Peyer's patch (tissue), 4 donors: ENCODE measurements at regions not wholly inside any gene's neighbourhood (a gene's known extent, or its start where the extent isn't known, plus 50 kb on each side); places are given as distances from the start of the nearest gene placed in this dataset.

ENCODE experiments used
- CTCF ChIP-seq, 6 experiments: fragments of 450-650 bp in 4 of 6; fragments of 200-600 bp in 2 of 6; sonication (generic) in 1 of 6; IDR thresholded peaks; one replicate each; pipeline ENCODE4 v1.5.1; 2017 to 2019; ENCODE audit warnings: antibody characterized with exemption in 6 of 6, mild to moderate bottlenecking in 3 of 6, moderate library complexity in 1 of 6
- POLR2A ChIP-seq, 2 donors: fragments of 450-650 bp; IDR thresholded peaks; one replicate each; pipeline ENCODE4 v1.5.1; 2017; ENCODE audit warnings: antibody characterized with exemption in 2 of 2, mild to moderate bottlenecking in 2 of 2, moderate library complexity in 2 of 2

DNA sequence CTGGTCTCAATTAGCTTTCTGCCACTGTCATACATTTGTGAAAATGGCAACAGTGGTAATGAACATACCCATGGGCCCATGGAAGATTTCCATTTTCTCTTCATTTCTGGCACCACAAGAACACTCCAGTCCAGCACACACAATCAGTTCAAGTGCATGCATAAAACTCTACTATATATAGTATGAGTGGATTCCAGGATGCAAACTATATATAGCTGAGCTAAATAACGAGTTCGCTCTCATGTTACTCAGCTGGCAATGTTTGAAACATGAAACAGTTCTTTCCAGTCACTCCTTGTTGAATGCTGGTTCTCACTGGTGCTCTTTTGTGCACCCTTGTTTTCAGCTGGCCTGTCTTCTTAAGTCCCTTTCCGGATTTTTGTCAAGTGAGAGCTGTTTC, 75.2 kb upstream of the DHX40 start:
- TF ChIP-seq CTCF (IDR thresholded peaks at IDR 0.05) (no peak), POLR2A (IDR thresholded peaks at IDR 0.05) (no peak)
